Mesodermal cell (in vitro differentiated cells): ENCODE measurements at regions not wholly inside any gene's neighbourhood (a gene's known extent, or its start where the extent isn't known, plus 50 kb on each side); places are given as distances from the start of the nearest gene placed in this dataset.

ENCODE experiments used
- H3K27ac ChIP-seq: 2 replicates; pipeline ENCODE4 v1.7.0; 2013; ENCODE audit warnings: mild to moderate bottlenecking, low read depth, low read length, moderate library complexity; ENCODE audit not compliant: severe bottlenecking
- H3K36me3 ChIP-seq: 2 replicates; pipeline ENCODE4 v1.7.1; 2013; ENCODE audit warnings: mild to moderate bottlenecking, low read length, moderate library complexity; ENCODE audit not compliant: control insufficient read depth, insufficient read depth
- H3K4me1 ChIP-seq: one replicate; pipeline ENCODE4 v1.7.1; 2013; ENCODE audit warnings: mild to moderate bottlenecking, low read length; ENCODE audit not compliant: insufficient read depth, control insufficient read depth, poor library complexity, severe bottlenecking
- H3K4me3 ChIP-seq: 2 replicates; pipeline ENCODE4 v1.7.0; 2013; ENCODE audit warnings: low read length, control low read depth, mild to moderate bottlenecking; ENCODE audit not compliant: insufficient read depth, poor library complexity, severe bottlenecking; ENCODE audit errors: extremely low read depth
- H3K9me3 ChIP-seq: 2 replicates; pipeline ENCODE4 v1.7.1; 2013; ENCODE audit warnings: mild to moderate bottlenecking, low read length, moderate library complexity; ENCODE audit not compliant: control insufficient read depth
- WGBS, 2 experiments: methylation state at CpG; one replicate each; pipeline ENCODE4 v1.1.5; 2013; ENCODE audit warnings: missing lambda C conversion rate in 2 of 2; ENCODE audit not compliant: insufficient coverage in 2 of 2; 5-methylcytosine and 5-hydroxymethylcytosine counted together

- Histone ChIP-seq H3K27ac (no peak overlapping the region), H3K4me3 (no peak overlapping the region), H3K9me3 (no peaks in the 10 kb centered on the region), H3K36me3 (no peaks in the 10 kb centered on the region), H3K4me1 (no peaks in the 10 kb centered on the region)
- WGBS, 2 experiments, result 71 to 90% methylated on average over 9 of the region's 9 CpGs
Measured at GRCh38 chr12:22858849-22859570, 234.0 kb downstream of the ETNK1 start.

GRCh38 chr12:22860926-22861325 lies 236.0 kb downstream of the ETNK1 start:
- H3K27ac ChIP-seq, result no peak overlapping the region
- WGBS, 2 experiments, result 40 to 52% methylated on average over 1 to 3 of the region's 3 CpGs
- H3K4me1 ChIP-seq, result no peaks in the 10 kb centered on the region
- no peak overlapping the region for H3K4me3 ChIP-seq
- no peaks in the 10 kb centered on the region for H3K9me3 ChIP-seq
- H3K36me3 ChIP-seq, result no peaks in the 10 kb centered on the region

- WGBS, 2 experiments, result no CpG with 5 or more reads among the region's 6 CpGs
- no peaks in the 10 kb centered on the region for H3K36me3 ChIP-seq
Measured at GRCh38 chr12:22865822-22866221, 240.9 kb downstream of the ETNK1 start.

GRCh38 chr12:22866406-22866805 lies 241.4 kb downstream of the ETNK1 start:
- Histone ChIP-seq H3K36me3 (no peaks in the 10 kb centered on the region), H3K4me1 (no peaks in the 10 kb centered on the region), H3K27ac (no peak overlapping the region), H3K9me3 (no peaks in the 10 kb centered on the region), H3K4me3 (no peak overlapping the region)
- WGBS, 2 experiments, result 67% methylated on average over 1 of the region's 1 CpG

More at GRCh38 chr12:22865822-22866221, 240.9 kb downstream of the ETNK1 start:
- H3K9me3 ChIP-seq, result no peaks in the 10 kb centered on the region
- H3K4me1 ChIP-seq, result no peaks in the 10 kb centered on the region
- no peak overlapping the region for H3K27ac ChIP-seq
- H3K4me3 ChIP-seq, result no peak overlapping the region

- WGBS, 2 experiments, result 95 to 100% methylated on average over 2 of the region's 8 CpGs
- Histone ChIP-seq H3K4me1 (peaks cover 2% of the 10 kb centered on the region), H3K9me3 (no peaks in the 10 kb centered on the region), H3K27ac (no peak overlapping the region), H3K36me3 (no peaks in the 10 kb centered on the region), H3K4me3 (no peak overlapping the region)
Measured at GRCh38 chr12:22874151-22874550, 249.2 kb downstream of the ETNK1 start.

- WGBS, 2 experiments, result 70 to 73% methylated on average over 2 to 5 of the region's 5 CpGs
- H3K9me3 ChIP-seq, result no peaks in the 10 kb centered on the region
Measured at GRCh38 chr12:22876262-22876661, 251.3 kb downstream of the ETNK1 start.

GRCh38 chr12:22879203-22879602 lies 254.2 kb downstream of the ETNK1 start:
- Histone ChIP-seq H3K36me3 (no peaks in the 10 kb centered on the region), H3K4me1 (peaks cover 4% of the 10 kb centered on the region), H3K4me3 (no peak overlapping the region), H3K9me3 (no peaks in the 10 kb centered on the region), H3K27ac (no peak overlapping the region)
- WGBS, 2 experiments, result no CpG with 5 or more reads among the region's 1 CpG

More at GRCh38 chr12:22876262-22876661, 251.3 kb downstream of the ETNK1 start:
- no peak overlapping the region for H3K27ac ChIP-seq
- H3K36me3 ChIP-seq, result no peaks in the 10 kb centered on the region
- H3K4me3 ChIP-seq, result no peak overlapping the region
- peaks cover 4% of the 10 kb centered on the region for H3K4me1 ChIP-seq

GRCh38 chr12:22880331-22880730 lies 255.4 kb downstream of the ETNK1 start:
- H3K4me3 ChIP-seq, result no peak overlapping the region
- H3K4me1 ChIP-seq, result peaks cover 4% of the 10 kb centered on the region
- H3K9me3 ChIP-seq, result no peaks in the 10 kb centered on the region
- no peaks in the 10 kb centered on the region for H3K36me3 ChIP-seq
- H3K27ac ChIP-seq, result no peak overlapping the region

- H3K4me1 ChIP-seq, result peaks cover 4% of the 10 kb centered on the region
- WGBS, 2 experiments, result 84 to 90% methylated on average over 4 of the region's 6 CpGs
- H3K9me3 ChIP-seq, result no peaks in the 10 kb centered on the region
- H3K27ac ChIP-seq, result no peak overlapping the region
- H3K4me3 ChIP-seq, result no peak overlapping the region
- H3K36me3 ChIP-seq, result no peaks in the 10 kb centered on the region
Measured at GRCh38 chr12:22880807-22881206, 255.8 kb downstream of the ETNK1 start.

- H3K4me3 ChIP-seq, result no peak overlapping the region
- H3K27ac ChIP-seq, result no peak overlapping the region
- 63 to 100% methylated on average over 1 of the region's 3 CpGs for WGBS, 2 experiments
- H3K36me3 ChIP-seq, result no peaks in the 10 kb centered on the region
- peaks cover 4% of the 10 kb centered on the region for H3K4me1 ChIP-seq
- no peaks in the 10 kb centered on the region for H3K9me3 ChIP-seq
Measured at GRCh38 chr12:22881878-22882385, 257.0 kb downstream of the ETNK1 start.

- Histone ChIP-seq H3K9me3 (no peaks in the 10 kb centered on the region), H3K4me1 (peaks cover 4% of the 10 kb centered on the region), H3K36me3 (no peaks in the 10 kb centered on the region), H3K27ac (no peak overlapping the region), H3K4me3 (no peak overlapping the region)
- WGBS, 2 experiments, result 100% methylated on average over 1 of the region's 2 CpGs; no CpG with 5 or more reads in 1 of the 2 experiments
Measured at GRCh38 chr12:22882559-22882958, 257.6 kb downstream of the ETNK1 start.
